ENCODE measurements at regions not wholly inside any gene's neighbourhood (a gene's known extent, or its start where the extent isn't known, plus 50 kb on each side); places are given as distances from the start of the nearest gene placed in this dataset.

- TF ChIP-seq RFX5 (IDR thresholded peaks at IDR 0.05) (no peak), HDAC2 (IDR thresholded peaks at IDR 0.05) (no peak), NR3C1 (IDR thresholded peaks at IDR 0.05) (no peak), MAZ (IDR thresholded peaks at IDR 0.05; ENCODE audit: borderline replicate concordance, low read depth, low read length) (no peak), POLR2A (IDR thresholded peaks at IDR 0.05; ENCODE audit: low read length) (no peak), EHF (CRISPR knock-in tag; IDR thresholded peaks at IDR 0.05) (no peak), JUNB (IDR thresholded peaks at IDR 0.05) (no peak)
- TF ChIP-seq, protein P1, sequence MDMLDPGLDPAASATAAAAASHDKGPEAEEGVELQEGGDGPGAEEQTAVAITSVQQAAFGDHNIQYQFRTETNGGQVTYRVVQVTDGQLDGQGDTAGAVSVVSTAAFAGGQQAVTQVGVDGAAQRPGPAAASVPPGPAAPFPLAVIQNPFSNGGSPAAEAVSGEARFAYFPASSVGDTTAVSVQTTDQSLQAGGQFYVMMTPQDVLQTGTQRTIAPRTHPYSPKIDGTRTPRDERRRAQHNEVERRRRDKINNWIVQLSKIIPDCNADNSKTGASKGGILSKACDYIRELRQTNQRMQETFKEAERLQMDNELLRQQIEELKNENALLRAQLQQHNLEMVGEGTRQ (IDR thresholded peaks at IDR 0.05), result no peak
Measured at GRCh38 chr2:154945984-154946383, 247.5 kb downstream of the KCNJ3 start.

Measured in A549 (cell line).